HTR-8/SVneo (cell line): ENCODE measurements at regions not wholly inside any gene's neighbourhood (a gene's known extent, or its start where the extent isn't known, plus 50 kb on each side); places are given as distances from the start of the nearest gene placed in this dataset.

Experiments
- DNase-seq: peaks from one replicate; pipeline ENCODE4 v3.0.0; 2011; ENCODE audit warnings: low spot score, mixed read lengths; ENCODE audit not compliant: insufficient read length
- FAIRE-seq: peaks from 2 replicates; lab custom pipeline; 2011; peaks lifted over from hg19 to GRCh38; lab: Jason Lieb, UNC

DNA sequence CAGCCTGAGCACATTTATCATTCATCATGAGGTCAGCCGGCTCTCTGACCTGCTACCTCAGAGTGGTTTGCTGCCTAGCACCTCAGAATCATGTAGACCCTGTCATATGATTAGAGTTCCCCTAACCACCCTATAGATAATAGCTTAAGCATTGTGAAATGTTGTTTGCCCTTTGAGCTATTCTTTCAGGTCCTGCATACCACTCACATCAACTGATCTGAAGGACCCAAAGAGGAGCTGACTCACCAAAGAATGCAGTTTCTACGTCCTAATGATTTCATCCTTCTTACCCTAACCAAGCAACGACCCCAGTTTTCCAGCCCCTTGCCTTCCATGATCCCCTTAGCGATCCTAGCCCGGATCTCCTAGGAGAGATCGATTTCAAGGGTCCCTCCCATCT lies 527.9 kb downstream of the SOX5 start:
- DNase-seq: no peak
- FAIRE-seq: no peak

DNA sequence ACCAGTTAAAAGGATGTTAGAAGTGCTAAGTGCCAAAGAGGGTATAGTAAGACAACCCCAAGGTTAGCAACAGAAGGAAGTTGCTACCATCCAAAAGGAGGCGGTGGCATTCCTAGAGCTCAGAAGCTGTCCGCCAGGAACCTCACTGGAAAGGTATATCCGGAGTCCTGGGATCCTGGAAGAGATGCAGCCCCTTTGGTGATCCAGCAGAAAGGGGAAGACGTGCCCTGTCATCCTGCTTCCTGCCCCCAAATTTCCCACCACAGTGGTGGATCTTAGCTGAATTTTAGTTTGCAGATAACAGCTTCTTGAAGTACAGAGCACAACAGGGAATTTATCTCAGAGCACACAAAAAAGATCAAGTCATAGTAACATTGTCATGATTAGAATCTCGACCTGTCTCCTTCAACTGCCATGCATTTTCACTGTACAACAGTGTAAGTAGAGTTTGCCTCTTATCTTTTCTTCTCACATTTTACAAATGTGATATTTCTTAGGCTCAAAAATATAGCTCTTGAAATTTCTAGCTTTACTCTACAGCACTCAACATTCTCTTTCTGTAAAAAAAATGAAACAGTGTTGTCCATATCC lies 526.3 kb downstream of the SOX5 start:
- DNase-seq (no peak), FAIRE-seq (no peak)

DNA sequence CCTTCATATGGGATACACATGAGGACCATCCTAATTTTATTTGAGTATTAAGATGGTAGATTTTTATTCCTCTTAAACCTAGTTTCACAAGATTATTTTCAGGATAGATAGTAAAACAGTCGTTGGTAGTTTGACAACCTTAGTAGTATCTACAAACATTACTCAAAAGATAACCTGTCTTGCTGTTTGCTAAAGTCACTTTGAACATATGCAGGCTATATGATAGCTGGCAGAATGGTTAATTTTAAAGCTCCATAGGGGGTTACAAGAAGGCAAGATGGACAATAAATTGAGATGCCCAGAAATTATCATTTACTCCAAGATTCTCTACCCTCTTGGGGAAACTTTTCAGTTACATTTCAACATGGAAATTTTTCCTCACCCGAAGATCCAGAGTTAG lies 525.7 kb downstream of the SOX5 start:
- no peak for DNase-seq
- FAIRE-seq: peak; percentile 9

DNA sequence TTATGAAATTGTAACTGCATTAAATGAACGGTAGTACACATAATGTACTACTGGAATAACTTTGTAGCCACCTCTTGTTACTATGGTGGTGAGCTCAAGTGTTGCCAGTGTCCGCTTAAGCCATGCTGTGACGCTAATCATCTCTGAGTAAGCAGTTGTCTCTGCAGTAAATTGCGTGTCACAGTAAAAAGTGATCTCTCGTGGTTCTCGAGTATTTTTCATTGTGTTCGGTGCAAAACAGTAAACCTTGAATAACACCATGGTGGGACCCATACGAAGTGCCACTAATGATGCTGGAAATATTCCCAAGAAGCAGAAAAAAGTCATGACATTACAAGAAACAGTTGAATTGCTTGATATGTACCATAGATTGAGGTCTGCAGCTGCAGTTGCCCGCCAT lies 524.8 kb downstream of the SOX5 start:
- no peak for FAIRE-seq
- no peak for DNase-seq

GRCh38 chr12:23426328-23426727 lies 523.1 kb downstream of the SOX5 start:
- DNase-seq (no peak), FAIRE-seq (no peak)

DNA sequence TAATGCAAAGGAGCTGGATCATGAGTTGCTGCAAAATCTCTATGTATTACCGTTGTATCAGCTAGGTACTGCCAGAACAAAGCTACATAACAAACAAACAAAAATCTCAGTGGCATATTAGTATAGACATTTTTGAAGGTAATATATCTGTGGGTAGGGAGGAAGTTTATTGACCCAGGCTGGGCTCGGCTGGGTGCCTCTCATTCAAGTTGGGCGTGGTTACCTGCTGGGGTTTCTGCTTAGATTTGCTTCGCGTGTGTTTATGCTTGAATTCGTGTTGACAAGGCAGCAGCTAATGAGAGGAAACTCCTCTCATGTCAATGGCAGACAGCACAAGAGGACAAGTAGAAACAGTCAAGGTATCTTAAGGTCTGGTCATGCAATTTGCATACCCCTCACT lies 520.7 kb downstream of the SOX5 start:
- no peak for DNase-seq

DNA sequence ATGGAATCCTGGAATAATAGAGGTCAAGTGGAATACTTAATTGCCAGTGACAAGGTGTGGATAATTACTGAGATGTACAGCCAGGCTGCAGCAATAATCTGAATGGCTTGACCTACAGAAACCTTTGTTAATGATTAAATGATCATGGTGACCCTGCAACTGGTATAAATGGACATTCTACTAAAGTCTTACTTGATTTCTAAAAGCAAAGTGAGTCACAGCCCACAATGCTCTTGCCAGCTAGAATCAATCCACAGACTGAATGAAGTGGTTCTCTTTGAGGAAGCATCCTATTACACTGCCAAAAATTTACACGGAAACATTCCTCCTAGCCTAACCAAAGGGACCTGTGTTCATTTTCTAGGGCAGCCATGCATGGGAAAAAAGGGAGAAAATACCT lies 518.5 kb downstream of the SOX5 start:
- DNase-seq (no peak), FAIRE-seq (no peak)

More for the DNA sequence above, 520.7 kb downstream of the SOX5 start:
- FAIRE-seq: peak; percentile 16

DNA sequence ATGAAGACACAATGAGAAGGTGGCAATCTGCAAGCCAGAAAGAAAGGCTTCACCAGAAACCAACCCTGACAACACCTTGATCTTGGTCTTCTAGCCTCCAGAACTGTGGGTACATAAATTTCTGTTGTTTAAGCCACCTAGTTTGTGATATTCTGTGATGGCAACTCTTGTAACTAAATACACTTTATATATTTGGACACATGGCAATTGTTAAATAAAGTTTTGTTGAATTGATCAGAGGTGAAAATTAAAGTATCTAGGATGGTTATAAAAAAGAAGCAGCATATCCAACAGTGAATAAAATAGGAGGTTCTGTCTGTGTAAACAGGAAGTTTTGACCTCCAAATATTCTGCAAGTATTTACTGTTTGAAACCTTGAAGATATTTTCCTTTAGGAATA lies 516.3 kb downstream of the SOX5 start:
- DNase-seq (no peak), FAIRE-seq (no peak)

DNA sequence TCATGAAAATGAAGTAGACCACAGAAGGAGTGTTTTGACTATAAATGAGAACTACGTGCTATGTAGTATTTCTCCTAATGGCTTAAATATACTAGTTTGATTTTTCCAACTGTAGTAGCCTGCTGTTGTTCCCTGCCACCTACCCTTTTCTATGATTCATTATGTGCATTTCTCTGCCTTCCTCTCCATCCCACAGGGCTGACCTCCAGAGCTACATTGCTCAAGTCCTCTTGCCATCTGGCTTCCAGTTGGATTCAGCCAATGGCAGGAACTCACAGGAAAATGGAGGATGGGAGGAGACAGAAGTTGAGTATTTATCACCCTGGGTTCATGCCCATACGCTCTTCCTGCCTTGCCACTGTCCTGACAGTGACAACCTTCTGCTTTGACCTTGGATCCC lies 515.3 kb downstream of the SOX5 start:
- DNase-seq: no peak

GRCh38 chr12:23446746-23447145 lies 502.7 kb downstream of the SOX5 start:
- DNase-seq (no peak), FAIRE-seq (peak; percentile 16)

More for the DNA sequence above, 515.3 kb downstream of the SOX5 start:
- FAIRE-seq: peak; percentile 69

DNA sequence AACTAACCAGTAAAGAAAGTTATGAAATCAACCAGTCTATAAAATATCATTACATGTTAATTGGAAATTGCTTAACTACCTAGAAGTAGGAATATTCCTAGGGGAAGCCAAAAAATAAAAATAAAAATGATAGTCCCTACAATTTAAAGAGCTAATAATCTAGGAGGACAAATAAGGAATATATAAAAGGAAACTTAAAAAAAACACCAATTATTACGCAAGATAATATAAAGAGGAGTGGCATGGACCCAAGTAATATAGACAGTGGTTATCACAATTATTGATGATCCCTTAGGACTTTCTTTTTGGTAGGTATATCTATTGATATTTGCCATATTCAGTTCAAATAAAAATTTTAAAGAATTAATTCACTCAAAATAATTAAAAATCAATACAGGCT lies 498.7 kb downstream of the SOX5 start:
- DNase-seq: no peak
- FAIRE-seq: no peak

DNA sequence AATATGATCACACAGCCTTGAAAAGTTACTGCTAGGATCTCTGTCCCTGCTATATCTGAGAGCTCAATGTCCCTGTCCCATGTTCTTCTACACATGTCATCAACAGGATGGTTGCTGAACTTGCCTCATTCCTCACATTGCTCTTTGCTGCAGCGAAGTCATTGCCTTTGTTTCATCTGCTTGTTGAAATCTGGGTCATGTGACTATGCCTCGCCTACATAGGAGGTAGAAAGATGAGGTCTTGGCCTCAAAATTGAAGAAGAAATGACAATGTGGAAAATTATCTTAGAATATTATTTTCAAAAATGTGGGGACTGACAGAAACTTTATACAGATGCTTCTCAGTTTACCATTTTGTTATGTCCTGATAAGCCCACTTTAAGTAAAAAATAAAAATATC lies 494.2 kb downstream of the SOX5 start:
- DNase-seq (no peak), FAIRE-seq (peak; percentile 72)

- no peak for FAIRE-seq
Observed at GRCh38 chr12:23458640-23459039, 490.8 kb downstream of the SOX5 start.

GRCh38 chr12:23462546-23462945 lies 486.9 kb downstream of the SOX5 start:
- no peak for DNase-seq
- FAIRE-seq: no peak

More at GRCh38 chr12:23458640-23459039, 490.8 kb downstream of the SOX5 start:
- DNase-seq: no peak

DNA sequence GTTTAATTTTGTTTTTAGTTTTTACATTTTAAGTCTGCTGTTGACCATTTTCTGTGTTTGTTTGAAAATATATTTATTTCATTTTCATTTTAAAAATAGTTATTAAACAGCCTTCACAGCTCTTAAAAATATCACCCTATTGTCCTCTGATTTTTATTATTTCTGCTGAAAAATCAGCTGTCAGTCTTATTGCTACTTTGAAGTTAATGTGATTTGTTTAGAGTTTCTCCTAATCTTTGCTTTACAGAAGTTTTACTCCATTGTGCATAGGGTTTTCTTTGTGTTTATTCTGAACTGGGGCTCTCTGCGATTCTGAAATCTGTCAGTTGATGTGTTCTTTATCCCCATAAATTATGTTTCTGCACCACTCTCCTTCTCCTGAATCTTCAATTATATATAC lies 486.3 kb downstream of the SOX5 start:
- FAIRE-seq (no peak), DNase-seq (no peak)

DNA sequence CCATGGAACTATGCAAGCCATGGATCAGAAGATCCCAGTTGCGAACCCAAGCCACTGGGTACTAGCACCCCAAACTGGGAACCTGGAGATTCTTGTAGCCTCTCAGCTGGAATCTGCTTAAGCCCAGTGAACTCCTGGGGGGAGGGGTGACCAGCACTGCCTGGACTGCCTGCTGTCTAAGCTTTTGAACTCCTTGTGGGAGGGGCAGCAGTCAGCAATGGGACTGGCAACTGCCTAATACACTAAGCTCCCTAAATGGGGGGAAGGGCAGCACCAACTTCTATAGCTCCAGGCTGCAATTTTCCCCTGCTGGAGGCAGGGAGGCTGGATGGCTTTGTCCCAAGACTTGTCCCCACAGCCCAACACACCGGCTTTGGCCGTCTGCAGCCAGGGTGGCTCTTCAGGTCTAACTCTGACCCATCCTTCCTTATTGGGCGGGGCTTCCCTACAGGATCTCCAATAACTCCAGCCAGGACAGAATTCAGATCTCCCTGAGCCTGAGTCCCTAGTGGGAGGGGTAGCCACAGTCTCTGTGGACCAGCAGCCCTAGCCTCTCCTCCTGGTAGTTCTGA lies 485.1 kb downstream of the SOX5 start:
- DNase-seq (no peak), FAIRE-seq (no peak)

DNA sequence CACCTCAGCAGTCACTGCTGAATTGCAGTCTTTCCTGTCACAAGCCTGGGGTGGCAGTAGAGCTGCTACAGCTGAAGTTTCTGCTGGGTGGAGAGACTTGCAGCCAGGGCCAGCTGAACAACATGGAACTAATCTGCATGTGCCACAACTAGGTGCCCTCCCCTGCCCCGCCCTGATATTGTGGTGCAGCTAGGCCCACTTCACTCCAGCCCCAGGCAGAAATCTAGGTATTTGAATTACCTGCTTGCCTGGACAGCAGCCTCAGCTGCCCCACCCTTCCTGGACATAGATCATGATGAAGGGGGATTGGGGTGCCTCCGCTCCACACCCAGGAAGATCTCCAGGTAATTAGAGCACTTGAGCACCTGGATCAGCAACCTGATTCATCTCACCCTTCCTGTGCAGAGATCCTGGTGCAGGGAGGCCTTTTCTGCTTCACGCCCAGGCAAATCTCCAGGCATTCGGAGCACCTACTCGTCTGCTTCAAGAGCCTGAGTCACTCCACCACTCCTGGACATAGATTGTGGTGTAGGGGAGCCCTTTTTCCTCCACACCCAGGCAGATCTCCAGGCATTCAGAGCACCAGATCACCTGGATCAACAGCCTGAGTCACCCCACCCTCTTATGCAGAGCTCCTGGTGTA lies 477.0 kb downstream of the SOX5 start:
- FAIRE-seq (no peak), DNase-seq (no peak)

DNA sequence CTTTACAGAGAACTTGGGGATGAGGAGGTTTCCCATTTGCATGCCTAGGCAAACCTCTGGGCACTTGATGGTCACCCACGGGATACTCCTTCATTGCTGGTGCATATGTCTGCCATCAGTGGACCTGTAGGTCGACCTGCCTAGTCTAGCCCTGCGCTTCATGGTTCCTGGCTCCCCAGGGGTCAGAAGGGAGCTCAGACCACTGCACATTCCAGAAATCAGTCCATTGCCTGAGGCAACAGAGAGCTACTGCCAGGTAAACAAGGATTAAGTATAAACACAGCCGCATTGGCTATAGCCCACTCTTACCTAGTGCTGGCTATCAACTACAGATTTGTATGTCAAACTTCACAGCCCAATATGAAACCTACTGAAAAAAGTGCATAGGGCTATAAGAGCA lies 476.4 kb downstream of the SOX5 start:
- FAIRE-seq (peak; percentile 64), DNase-seq (no peak)

GRCh38 chr12:23474438-23474976 lies 475.0 kb downstream of the SOX5 start:
- peak; percentile 91 for FAIRE-seq

More at GRCh38 chr12:23474438-23474976, 475.0 kb downstream of the SOX5 start:
- no peak for DNase-seq
